WTC11 (cell line): ENCODE measurements at regions not wholly inside any gene's neighbourhood (a gene's known extent, or its start where the extent isn't known, plus 50 kb on each side); places are given as distances from the start of the nearest gene placed in this dataset.

ENCODE experiments used
- ATAC-seq: fragments of 200-7000 bp; cut with Tn5 transposase; 2 replicates; pipeline ENCODE4 v1.10.0; 2021; ENCODE audit warnings: mild to moderate bottlenecking, moderate library complexity
- CTCF ChIA-PET: fragments of 300-600 bp; sonication (Branson Sonifier 250); formaldehyde crosslinking; loops from one replicate; lab custom pipeline; 2021; ENCODE audit warnings: antibody characterized with exemption; lab: Charles Lee
- POLR2A ChIA-PET: fragments of 350-600 bp; sonication (Branson Sonifier 250); formaldehyde crosslinking; loops from one replicate; lab custom pipeline; 2021; ENCODE audit warnings: antibody characterized with exemption; lab: Charles Lee
- DNase-seq: peaks from one replicate; pipeline ENCODE4 v3.0.0; 2021; ENCODE audit warnings: low spot score
- H3K27ac Mint-ChIP-seq: 2 replicates; pipeline ENCODE4 v1.8.0; 2021; ENCODE audit warnings: mixed read lengths
- H3K27me3 Mint-ChIP-seq: 2 replicates; pipeline ENCODE4 v1.8.0; 2021; ENCODE audit warnings: low read depth, mild to moderate bottlenecking, moderate library complexity, mixed read lengths
- H3K36me3 Mint-ChIP-seq: 2 replicates; pipeline ENCODE4 v1.8.0; 2021; ENCODE audit warnings: mixed read lengths
- H3K4me1 Mint-ChIP-seq: 2 replicates; pipeline ENCODE4 v1.8.0; 2022; ENCODE audit warnings: mixed read lengths
- H3K4me3 Mint-ChIP-seq: 2 replicates; pipeline ENCODE4 v1.8.0; 2021; ENCODE audit warnings: mild to moderate bottlenecking, moderate library complexity, mixed read lengths
- H3K9me3 Mint-ChIP-seq: 2 replicates; pipeline ENCODE4 v1.8.0; 2021; ENCODE audit warnings: mixed read lengths
- ARID4B ChIP-seq: sonication (generic); formaldehyde crosslinking; IDR thresholded peaks from 2 replicates; pipeline ENCODE4 v1.8.0; 2023; ENCODE audit warnings: missing genetic modification reagents, mild to moderate bottlenecking, borderline replicate concordance
- ATF6 ChIP-seq: sonication (generic); formaldehyde crosslinking; IDR thresholded peaks from 2 replicates; pipeline ENCODE4 v1.8.1; 2023; ENCODE audit warnings: mild to moderate bottlenecking, missing genetic modification reagents
- CBFB ChIP-seq: sonication (generic); formaldehyde crosslinking; IDR thresholded peaks from 2 replicates; pipeline ENCODE4 v1.8.1; 2022; ENCODE audit warnings: mild to moderate bottlenecking, low read depth, missing genetic modification reagents
- CREB1 ChIP-seq: sonication (generic); formaldehyde crosslinking; IDR thresholded peaks from 2 replicates; pipeline ENCODE4 v1.8.0; 2023; ENCODE audit warnings: mild to moderate bottlenecking, missing genetic modification reagents
- ESRRA ChIP-seq: sonication (generic); formaldehyde crosslinking; IDR thresholded peaks from 2 replicates; pipeline ENCODE4 v1.8.1; 2022; ENCODE audit warnings: mild to moderate bottlenecking, missing genetic modification reagents, borderline replicate concordance
- GRHL2 ChIP-seq: fragments of 250-450 bp; sonication (Bioruptor Pico); IDR thresholded peaks from 2 replicates; pipeline ENCODE4 v1.8.0; 2022; ENCODE audit warnings: mild to moderate bottlenecking, moderate library complexity; ENCODE audit not compliant: insufficient replicate concordance, severe bottlenecking
- IRF2 ChIP-seq: sonication (generic); formaldehyde crosslinking; IDR thresholded peaks from 2 replicates; pipeline ENCODE4 v1.8.0; 2022; ENCODE audit warnings: low read depth, missing genetic modification reagents, borderline replicate concordance
- NR1H2 ChIP-seq: sonication (generic); formaldehyde crosslinking; IDR thresholded peaks from 2 replicates; pipeline ENCODE4 v1.9.0; 2021; ENCODE audit warnings: mild to moderate bottlenecking, moderate library complexity, missing genetic modification reagents
- SP1 ChIP-seq: sonication (generic); formaldehyde crosslinking; conservative IDR thresholded peaks from 2 replicates; pipeline ENCODE4 v1.8.1; 2022; ENCODE audit warnings: missing genetic modification reagents
- USF1 ChIP-seq: sonication (generic); formaldehyde crosslinking; IDR thresholded peaks from 2 replicates; pipeline ENCODE4 v1.8.0; 2022; ENCODE audit warnings: mild to moderate bottlenecking, missing genetic modification reagents
- ZNF416 ChIP-seq: fragments of 250-450 bp; sonication (Bioruptor Pico); IDR thresholded peaks from 2 replicates; pipeline ENCODE4 v1.9.0; 2021; ENCODE audit warnings: mild to moderate bottlenecking, inconsistent platforms
- TF ChIP-seq, protein P1 (sequence below): sonication (generic); formaldehyde crosslinking; IDR thresholded peaks from 2 replicates; pipeline ENCODE4 v1.8.0; 2023; ENCODE audit warnings: missing genetic modification reagents
- TF ChIP-seq, protein P2 (sequence below): sonication (generic); formaldehyde crosslinking; IDR thresholded peaks from 2 replicates; pipeline ENCODE4 v1.8.1; 2022; ENCODE audit warnings: mild to moderate bottlenecking, moderate library complexity, missing genetic modification reagents
- TF ChIP-seq, protein P3 (sequence below): fragments of 250-450 bp; sonication (Bioruptor Pico); IDR thresholded peaks from 2 replicates; pipeline ENCODE4 v1.9.0; 2021; ENCODE audit warnings: mild to moderate bottlenecking, borderline replicate concordance

- Mint-ChIP-seq H3K4me1 (no peaks in the 10 kb centered on the region), H3K27ac (no peak overlapping the region), H3K9me3 (peaks cover 23% of the 10 kb centered on the region), H3K27me3 (no peaks in the 10 kb centered on the region; the same call in none of the 2 replicates), H3K36me3 (peaks cover 11% of the 10 kb centered on the region), H3K4me3 (no peak overlapping the region)
- ChIA-PET CTCF (no interaction called here), POLR2A (no interaction called here)
- ATAC-seq, result no peak
- DNase-seq, result no peak
- no peak for TF ChIP-seq SP1 (CRISPR knock-in tag)
- no peak for TF ChIP-seq GRHL2 (CRISPR knock-in tag)
- no peak for TF ChIP-seq ESRRA (CRISPR knock-in tag)
- TF ChIP-seq USF1 (CRISPR knock-in tag), result no peak
- TF ChIP-seq IRF2 (CRISPR knock-in tag), result no peak
- TF ChIP-seq, protein P1, sequence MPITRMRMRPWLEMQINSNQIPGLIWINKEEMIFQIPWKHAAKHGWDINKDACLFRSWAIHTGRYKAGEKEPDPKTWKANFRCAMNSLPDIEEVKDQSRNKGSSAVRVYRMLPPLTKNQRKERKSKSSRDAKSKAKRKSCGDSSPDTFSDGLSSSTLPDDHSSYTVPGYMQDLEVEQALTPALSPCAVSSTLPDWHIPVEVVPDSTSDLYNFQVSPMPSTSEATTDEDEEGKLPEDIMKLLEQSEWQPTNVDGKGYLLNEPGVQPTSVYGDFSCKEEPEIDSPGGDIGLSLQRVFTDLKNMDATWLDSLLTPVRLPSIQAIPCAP (CRISPR knock-in tag), result no peak
- no peak for TF ChIP-seq ARID4B (CRISPR knock-in tag)
Measured at GRCh38 chr7:25613912-25614311, 385.6 kb upstream of the NPVF start.

DNA sequence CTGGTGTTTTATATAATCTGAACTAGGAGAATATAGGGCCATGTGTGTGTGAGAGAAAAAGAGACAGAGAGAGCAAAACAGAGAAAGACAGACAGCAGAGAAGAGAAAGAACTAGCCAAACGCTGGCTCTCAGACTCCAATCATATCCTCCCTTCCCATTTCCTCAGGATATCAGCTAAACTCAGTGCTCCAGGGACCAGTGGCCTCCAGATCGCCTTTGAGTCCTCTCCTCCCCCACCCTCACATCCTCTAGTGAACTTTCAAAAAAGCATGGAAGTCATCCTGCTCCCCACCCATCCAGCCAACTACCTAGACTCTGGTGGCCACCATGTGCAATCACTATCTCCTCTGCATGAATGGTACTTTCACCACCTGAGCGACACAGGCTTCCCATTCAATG lies 386.1 kb upstream of the NPVF start:
- no peak for ATAC-seq
- H3K4me3 Mint-ChIP-seq, result no peak overlapping the region
- ChIA-PET CTCF (no interaction called here), POLR2A (no interaction called here)
- H3K27me3 Mint-ChIP-seq, result no peaks in the 10 kb centered on the region; the same call in none of the 2 replicates
- TF ChIP-seq USF1 (CRISPR knock-in tag), result no peak
- peaks cover 23% of the 10 kb centered on the region for H3K9me3 Mint-ChIP-seq
- no peak for DNase-seq
- no peaks in the 10 kb centered on the region for H3K4me1 Mint-ChIP-seq
- H3K27ac Mint-ChIP-seq, result no peak overlapping the region
- peaks cover 11% of the 10 kb centered on the region for H3K36me3 Mint-ChIP-seq

DNA sequence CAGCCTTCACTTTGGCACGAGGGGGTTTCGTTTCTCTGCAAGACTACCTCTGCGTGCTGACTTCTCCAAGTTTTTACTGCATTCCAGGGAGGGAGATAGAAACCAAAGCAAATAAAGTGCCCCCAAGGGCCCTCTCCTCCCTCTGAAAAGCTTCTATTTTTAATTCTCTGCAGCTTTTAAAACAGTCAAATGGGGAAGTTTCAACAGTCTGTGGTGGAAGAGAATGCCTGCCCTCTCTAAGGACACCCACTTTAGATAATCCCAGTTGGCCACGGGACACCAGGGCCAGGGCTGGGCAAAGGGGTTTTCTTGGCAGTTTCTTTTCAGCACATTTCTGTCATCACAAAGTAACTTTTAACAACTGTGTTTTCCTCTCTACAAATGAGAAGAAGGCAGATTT lies 386.7 kb upstream of the NPVF start:
- no peaks in the 10 kb centered on the region; the same call in none of the 2 replicates for H3K27me3 Mint-ChIP-seq
- H3K9me3 Mint-ChIP-seq, result peaks cover 23% of the 10 kb centered on the region
- DNase-seq (no peak), ATAC-seq (no peak)
- no peak overlapping the region for H3K27ac Mint-ChIP-seq
- ChIA-PET CTCF (no interaction called here), POLR2A (no interaction called here)
- peaks cover 11% of the 10 kb centered on the region for H3K36me3 Mint-ChIP-seq
- H3K4me1 Mint-ChIP-seq, result peaks cover 1% of the 10 kb centered on the region
- no peak overlapping the region for H3K4me3 Mint-ChIP-seq
- TF ChIP-seq, protein P2, sequence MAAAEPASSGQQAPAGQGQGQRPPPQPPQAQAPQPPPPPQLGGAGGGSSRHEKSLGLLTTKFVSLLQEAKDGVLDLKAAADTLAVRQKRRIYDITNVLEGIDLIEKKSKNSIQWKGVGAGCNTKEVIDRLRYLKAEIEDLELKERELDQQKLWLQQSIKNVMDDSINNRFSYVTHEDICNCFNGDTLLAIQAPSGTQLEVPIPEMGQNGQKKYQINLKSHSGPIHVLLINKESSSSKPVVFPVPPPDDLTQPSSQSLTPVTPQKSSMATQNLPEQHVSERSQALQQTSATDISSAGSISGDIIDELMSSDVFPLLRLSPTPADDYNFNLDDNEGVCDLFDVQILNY (CRISPR knock-in tag), result no peak
- TF ChIP-seq, protein P1 (CRISPR knock-in tag), result no peak
- TF ChIP-seq ATF6 (no peak), ZNF416 (CRISPR knock-in tag) (no peak), NR1H2 (no peak), CBFB (CRISPR knock-in tag) (no peak), CREB1 (CRISPR knock-in tag) (no peak)
- TF ChIP-seq, protein P3, sequence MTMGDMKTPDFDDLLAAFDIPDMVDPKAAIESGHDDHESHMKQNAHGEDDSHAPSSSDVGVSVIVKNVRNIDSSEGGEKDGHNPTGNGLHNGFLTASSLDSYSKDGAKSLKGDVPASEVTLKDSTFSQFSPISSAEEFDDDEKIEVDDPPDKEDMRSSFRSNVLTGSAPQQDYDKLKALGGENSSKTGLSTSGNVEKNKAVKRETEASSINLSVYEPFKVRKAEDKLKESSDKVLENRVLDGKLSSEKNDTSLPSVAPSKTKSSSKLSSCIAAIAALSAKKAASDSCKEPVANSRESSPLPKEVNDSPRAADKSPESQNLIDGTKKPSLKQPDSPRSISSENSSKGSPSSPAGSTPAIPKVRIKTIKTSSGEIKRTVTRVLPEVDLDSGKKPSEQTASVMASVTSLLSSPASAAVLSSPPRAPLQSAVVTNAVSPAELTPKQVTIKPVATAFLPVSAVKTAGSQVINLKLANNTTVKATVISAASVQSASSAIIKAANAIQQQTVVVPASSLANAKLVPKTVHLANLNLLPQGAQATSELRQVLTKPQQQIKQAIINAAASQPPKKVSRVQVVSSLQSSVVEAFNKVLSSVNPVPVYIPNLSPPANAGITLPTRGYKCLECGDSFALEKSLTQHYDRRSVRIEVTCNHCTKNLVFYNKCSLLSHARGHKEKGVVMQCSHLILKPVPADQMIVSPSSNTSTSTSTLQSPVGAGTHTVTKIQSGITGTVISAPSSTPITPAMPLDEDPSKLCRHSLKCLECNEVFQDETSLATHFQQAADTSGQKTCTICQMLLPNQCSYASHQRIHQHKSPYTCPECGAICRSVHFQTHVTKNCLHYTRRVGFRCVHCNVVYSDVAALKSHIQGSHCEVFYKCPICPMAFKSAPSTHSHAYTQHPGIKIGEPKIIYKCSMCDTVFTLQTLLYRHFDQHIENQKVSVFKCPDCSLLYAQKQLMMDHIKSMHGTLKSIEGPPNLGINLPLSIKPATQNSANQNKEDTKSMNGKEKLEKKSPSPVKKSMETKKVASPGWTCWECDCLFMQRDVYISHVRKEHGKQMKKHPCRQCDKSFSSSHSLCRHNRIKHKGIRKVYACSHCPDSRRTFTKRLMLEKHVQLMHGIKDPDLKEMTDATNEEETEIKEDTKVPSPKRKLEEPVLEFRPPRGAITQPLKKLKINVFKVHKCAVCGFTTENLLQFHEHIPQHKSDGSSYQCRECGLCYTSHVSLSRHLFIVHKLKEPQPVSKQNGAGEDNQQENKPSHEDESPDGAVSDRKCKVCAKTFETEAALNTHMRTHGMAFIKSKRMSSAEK, result no peak
